Keratinocyte (primary cell): ENCODE measurements at regions not wholly inside any gene's neighbourhood (a gene's known extent, or its start where the extent isn't known, plus 50 kb on each side); places are given as distances from the start of the nearest gene placed in this dataset.

Source experiments
- DNase-seq: peaks from one replicate; pipeline ENCODE4 v3.0.0-alpha.2; 2011; ENCODE audit warnings: low read depth, missing footprints, low spot score
- FAIRE-seq: peaks from 2 replicates; lab custom pipeline; 2011; peaks lifted over from hg19 to GRCh38; lab: Jason Lieb, UNC
- H2AFZ ChIP-seq: 2 replicates; pipeline ENCODE4 v1.6.0; 2012; ENCODE audit warnings: low read length, control low read depth, inconsistent platforms; ENCODE audit not compliant: control insufficient read depth
- H3K27ac ChIP-seq: 2 replicates; pipeline ENCODE4 v1.5.1; 2011; ENCODE audit warnings: low read length; ENCODE audit not compliant: control insufficient read depth, insufficient read depth
- H3K27me3 ChIP-seq: 3 replicates; pipeline ENCODE4 v1.6.0; 2011; ENCODE audit warnings: low read length; ENCODE audit not compliant: control insufficient read depth, insufficient read depth; ENCODE audit errors: extremely low read depth
- H3K36me3 ChIP-seq, 2 experiments: 2 replicates in 1 of 2; 3 replicates in 1 of 2; pipeline ENCODE4 v1.5.1; 2011; ENCODE audit warnings: low read length in 2 of 2, mild to moderate bottlenecking in 1 of 2; ENCODE audit not compliant: control insufficient read depth in 2 of 2, insufficient read depth in 2 of 2; ENCODE audit errors: extremely low read depth in 1 of 2
- H3K4me1 ChIP-seq: 3 replicates; pipeline ENCODE4 v1.5.1; 2011; ENCODE audit warnings: low read length; ENCODE audit not compliant: control insufficient read depth, insufficient read depth; ENCODE audit errors: extremely low read depth
- H3K4me2 ChIP-seq: 3 replicates; pipeline ENCODE4 v1.6.0; 2011; ENCODE audit warnings: low read depth, low read length; ENCODE audit not compliant: control insufficient read depth, insufficient read depth; ENCODE audit errors: extremely low read depth
- H3K4me3 ChIP-seq, 3 experiments: fragments of 200-600 bp in 1 of 3; sonication (generic) in 1 of 3; 2 replicates in 2 of 3; 3 replicates in 1 of 3; pipeline ENCODE4 v1.5.1; 2011 to 2016; ENCODE audit warnings: low read length in 3 of 3, mild to moderate bottlenecking in 3 of 3, control low read depth in 2 of 3, inconsistent platforms in 1 of 3, low read depth in 1 of 3, mixed read lengths in 1 of 3, mixed run types in 1 of 3, moderate library complexity in 1 of 3; ENCODE audit not compliant: control insufficient read depth in 2 of 3, insufficient read depth in 2 of 3; ENCODE audit errors: extremely low read depth in 1 of 3
- H3K79me2 ChIP-seq: 2 replicates; pipeline ENCODE4 v1.6.0; 2012; ENCODE audit warnings: low read length; ENCODE audit not compliant: control insufficient read depth, insufficient read depth
- H3K9ac ChIP-seq: 3 replicates; pipeline ENCODE4 v1.6.0; 2011; ENCODE audit warnings: low read length; ENCODE audit not compliant: control insufficient read depth, insufficient read depth; ENCODE audit errors: extremely low read depth
- H3K9me1 ChIP-seq: 3 replicates; pipeline ENCODE4 v1.6.0; 2011; ENCODE audit warnings: low read length; ENCODE audit not compliant: control insufficient read depth, insufficient read depth; ENCODE audit errors: extremely low read depth
- H3K9me3 ChIP-seq: 2 replicates; pipeline ENCODE4 v1.5.1; 2012; ENCODE audit warnings: low read depth, low read length; ENCODE audit not compliant: control insufficient read depth
- H4K20me1 ChIP-seq: 3 replicates; pipeline ENCODE4 v1.6.0; 2011; ENCODE audit warnings: low read length; ENCODE audit not compliant: control insufficient read depth, insufficient read depth; ENCODE audit errors: extremely low read depth
- CTCF ChIP-seq, 3 experiments: IDR thresholded peaks in 1 of 3; conservative IDR thresholded peaks in 1 of 3; optimal IDR thresholded peaks in 1 of 3; 2 replicates in 2 of 3; 3 replicates in 1 of 3; pipeline versions ENCODE3 to v1.5.1; 2011; ENCODE audit warnings: low read length in 3 of 3, mild to moderate bottlenecking in 3 of 3, moderate library complexity in 2 of 3, control low read depth in 1 of 3, inconsistent platforms in 1 of 3; ENCODE audit not compliant: insufficient read depth in 2 of 3; ENCODE audit errors: extremely low read depth in 1 of 3
- EZH2 ChIP-seq: IDR thresholded peaks from one replicate; pipeline ENCODE4 v1.6.1; 2012; ENCODE audit warnings: inconsistent platforms, mild to moderate bottlenecking, low read length, moderate library complexity
- dilution Hi-C: fragments of 300-500 bp; cut with MboI; formaldehyde crosslinking; loops from one replicate; pipeline ENCODE4 v1.7.0; 2020; ENCODE audit warnings: low sequenced_read_pairs; ENCODE audit not compliant: extremely low pct_ligation_motif_present

- FAIRE-seq (no peak), DNase-seq (no peak)
- Histone ChIP-seq H3K9ac (no peak overlapping the region), H3K27me3 (no peaks in the 10 kb centered on the region), H3K4me1 (no peaks in the 10 kb centered on the region), H3K79me2 (no peaks in the 10 kb centered on the region), H2AFZ (no peak overlapping the region), H3K27ac (no peak overlapping the region), H3K36me3 (no peaks in the 10 kb centered on the region), H3K4me2 (no peak overlapping the region), H3K4me3 (no peak overlapping the region), H3K9me3 (no peaks in the 10 kb centered on the region), H4K20me1 (no peaks in the 10 kb centered on the region), H3K9me1 (no peaks in the 10 kb centered on the region)
- dilution Hi-C loops, result no loop called here
- TF ChIP-seq CTCF (optimal IDR thresholded peaks at IDR 0.05 in 1 of 3, IDR thresholded peaks at IDR 0.05 in 1 of 3, conservative IDR thresholded peaks at IDR 0.05 in 1 of 3; ENCODE audit: extremely low read depth in 1 of 3, insufficient read depth in 2 of 3, low read length in 3 of 3) (no peak), EZH2 (no peak)
Observed at GRCh38 chr13:84315527-84315926, 433.3 kb upstream of the SLITRK1 start.

GRCh38 chr13:84303035-84303434, 420.8 kb upstream of the SLITRK1 start:
- DNase-seq (no peak), FAIRE-seq (no peak)
- no peak overlapping the region for H3K27ac ChIP-seq
- H3K36me3 ChIP-seq, result no peaks in the 10 kb centered on the region
- dilution Hi-C loops, result no loop called here
- no peaks in the 10 kb centered on the region for H3K9me1 ChIP-seq
- H3K4me2 ChIP-seq, result no peak overlapping the region
- no peaks in the 10 kb centered on the region for H3K79me2 ChIP-seq
- no peaks in the 10 kb centered on the region for H3K27me3 ChIP-seq
- H3K4me1 ChIP-seq, result no peaks in the 10 kb centered on the region
- no peak overlapping the region for H2AFZ ChIP-seq
- no peak for TF ChIP-seq CTCF (optimal IDR thresholded peaks at IDR 0.05 in 1 of 3, IDR thresholded peaks at IDR 0.05 in 1 of 3, conservative IDR thresholded peaks at IDR 0.05 in 1 of 3; ENCODE audit: extremely low read depth in 1 of 3, insufficient read depth in 2 of 3, low read length in 3 of 3)
- no peak for TF ChIP-seq EZH2
- no peaks in the 10 kb centered on the region for H4K20me1 ChIP-seq
- H3K9ac ChIP-seq, result no peak overlapping the region
- no peak overlapping the region for H3K4me3 ChIP-seq
- H3K9me3 ChIP-seq, result no peaks in the 10 kb centered on the region
